ENCODE measurements at regions not wholly inside any gene's neighbourhood (a gene's known extent, or its start where the extent isn't known, plus 50 kb on each side); places are given as distances from the start of the nearest gene placed in this dataset.
"Not testable (repeated sequence)": the region's sequence is repeated elsewhere in the genome, so short reads cannot be mapped to it uniquely, and the experiment has no call there.

DNA sequence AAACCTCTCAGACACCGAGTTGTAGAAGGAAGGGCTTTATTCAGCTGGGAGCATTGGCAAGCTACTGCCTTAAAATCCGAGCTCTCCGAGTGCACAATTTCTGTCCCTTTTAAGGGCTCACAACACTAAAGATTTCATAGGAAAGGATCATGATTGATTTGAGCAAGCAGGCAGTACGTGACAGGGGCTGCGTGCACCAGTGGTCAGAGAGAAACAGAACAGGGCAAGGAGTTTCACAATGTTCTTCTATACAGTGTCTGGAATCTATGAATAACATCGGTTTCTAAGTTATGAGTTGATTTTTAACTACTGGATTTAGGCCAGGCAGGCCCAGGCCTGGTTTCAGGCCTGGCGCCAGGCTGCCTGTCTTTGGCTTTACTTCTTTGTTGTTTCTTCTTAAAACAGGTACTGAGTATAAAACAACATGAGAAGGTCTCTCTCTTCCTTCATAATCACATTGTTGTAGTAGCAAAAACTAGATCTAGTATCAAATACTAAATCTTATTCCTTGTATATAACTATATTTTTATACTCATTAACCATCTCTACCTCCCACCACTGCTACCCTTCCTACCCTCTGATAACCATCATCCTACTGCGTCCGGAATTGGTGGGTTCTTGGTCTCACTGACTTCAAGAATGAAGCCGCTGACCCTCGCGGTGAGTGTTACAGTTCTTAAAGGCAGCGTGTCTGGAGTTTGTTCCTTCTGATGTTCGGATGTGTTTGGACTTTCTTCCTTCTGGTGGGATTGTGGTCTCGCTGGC, 1212.5 kb downstream of the OTOL1 start:
- H3K4me2 ChIP-seq (replicated peaks; ENCODE audit: extremely low read depth, low read length, poor library complexity, severe bottlenecking); H3K4me1 Mint-ChIP-seq: not testable (repeated sequence)
- WGBS (ENCODE audit: insufficient coverage): 93% methylated on average over 11 of the region's 15 CpGs

GRCh38 chr3:162710332-162711112, 1213.9 kb downstream of the OTOL1 start:
- intact Hi-C loops (cut with micrococcal nuclease): no loop called here
- WGBS (ENCODE audit: insufficient coverage): 94% methylated on average over 26 of the region's 30 CpGs

More for the DNA sequence above, 1212.5 kb downstream of the OTOL1 start:
- H3K4me3 Mint-ChIP-seq; H3K4me3 ChIP-seq (replicated peaks in 1 of 3; ENCODE audit: low read depth in 2 of 3, low read length in 3 of 3); H3K36me3 Mint-ChIP-seq; DNase-seq; intact Hi-C loops (cut with micrococcal nuclease); H3K27me3 Mint-ChIP-seq (ENCODE audit: low read depth in 3 of 3); H3K79me2 ChIP-seq (ENCODE audit: insufficient read depth, low read length); H4K20me1 ChIP-seq (ENCODE audit: insufficient read depth, low read length); H3K27ac Mint-ChIP-seq; H3K4me1 ChIP-seq (ENCODE audit: control insufficient read depth in 1 of 2, insufficient read depth in 2 of 2, low read length in 2 of 2); H3K9ac ChIP-seq (ENCODE audit: insufficient read depth, low read length, poor library complexity, severe bottlenecking); H2AFZ ChIP-seq (ENCODE audit: insufficient read depth, low read depth, low read length, poor library complexity, severe bottlenecking); H3K36me3 ChIP-seq (replicated peaks in 1 of 2; ENCODE audit: control insufficient read depth in 1 of 2, insufficient read depth in 2 of 2, low read length in 2 of 2); H3K27me3 ChIP-seq (ENCODE audit: control insufficient read depth in 2 of 2, insufficient read depth in 2 of 2, low read length in 2 of 2); H3K27ac ChIP-seq (ENCODE audit: low read depth in 1 of 2, low read length in 2 of 2): not testable (repeated sequence)
- peaks cover 3 to 16% (median 9%) of the 10 kb centered on the region in 7 donors for H3K9me3 Mint-ChIP-seq
- H3K9me3 ChIP-seq (replicated peaks in 1 of 2; ENCODE audit: control insufficient read depth in 1 of 2, insufficient read depth in 1 of 2, low read length in 2 of 2): peaks cover 0 to 13% of the 10 kb centered on the region in 2 donors

GRCh38 chr3:162717074-162717473, 1220.5 kb downstream of the OTOL1 start:
- WGBS (ENCODE audit: insufficient coverage): 100% methylated on average over 1 of the region's 6 CpGs
- H3K4me1 Mint-ChIP-seq; H3K27ac ChIP-seq (ENCODE audit: low read depth in 1 of 2, low read length in 2 of 2); H3K36me3 ChIP-seq (replicated peaks in 1 of 2; ENCODE audit: control insufficient read depth in 1 of 2, insufficient read depth in 2 of 2, low read length in 2 of 2); H3K4me3 ChIP-seq (replicated peaks in 1 of 3; ENCODE audit: low read depth in 2 of 3, low read length in 3 of 3); H3K36me3 Mint-ChIP-seq; H3K9ac ChIP-seq (ENCODE audit: insufficient read depth, low read length, poor library complexity, severe bottlenecking); H3K79me2 ChIP-seq (ENCODE audit: insufficient read depth, low read length); H3K4me2 ChIP-seq (replicated peaks; ENCODE audit: extremely low read depth, low read length, poor library complexity, severe bottlenecking); H2AFZ ChIP-seq (ENCODE audit: insufficient read depth, low read depth, low read length, poor library complexity, severe bottlenecking); H3K27me3 ChIP-seq (ENCODE audit: control insufficient read depth in 2 of 2, insufficient read depth in 2 of 2, low read length in 2 of 2); H3K27me3 Mint-ChIP-seq (ENCODE audit: low read depth in 3 of 3); H4K20me1 ChIP-seq (ENCODE audit: insufficient read depth, low read length); DNase-seq; intact Hi-C loops (cut with micrococcal nuclease); H3K27ac Mint-ChIP-seq; H3K4me3 Mint-ChIP-seq; H3K4me1 ChIP-seq (ENCODE audit: control insufficient read depth in 1 of 2, insufficient read depth in 2 of 2, low read length in 2 of 2); H3K9me3 ChIP-seq (replicated peaks in 1 of 2; ENCODE audit: control insufficient read depth in 1 of 2, insufficient read depth in 1 of 2, low read length in 2 of 2): not testable (repeated sequence)
- H3K9me3 Mint-ChIP-seq: peaks cover 0 to 11% (median 5%) of the 10 kb centered on the region in 7 donors

More at GRCh38 chr3:162710332-162711112, 1213.9 kb downstream of the OTOL1 start:
- no peaks in the 10 kb centered on the region for H3K36me3 ChIP-seq (replicated peaks in 1 of 2; ENCODE audit: control insufficient read depth in 1 of 2, insufficient read depth in 2 of 2, low read length in 2 of 2)
- H3K4me3 Mint-ChIP-seq: no peak overlapping the region
- H3K27me3 Mint-ChIP-seq (ENCODE audit: low read depth in 3 of 3): no peaks in the 10 kb centered on the region
- no peaks in the 10 kb centered on the region for H3K4me1 Mint-ChIP-seq
- H3K4me1 ChIP-seq (ENCODE audit: control insufficient read depth in 1 of 2, insufficient read depth in 2 of 2, low read length in 2 of 2): no peaks in the 10 kb centered on the region
- H3K36me3 Mint-ChIP-seq: no peaks in the 10 kb centered on the region
- H3K9ac ChIP-seq (ENCODE audit: insufficient read depth, low read length, poor library complexity, severe bottlenecking): no peak overlapping the region
- no peak overlapping the region for H3K27ac Mint-ChIP-seq
- H3K4me2 ChIP-seq (replicated peaks; ENCODE audit: extremely low read depth, low read length, poor library complexity, severe bottlenecking): no peak overlapping the region
- H3K79me2 ChIP-seq (ENCODE audit: insufficient read depth, low read length): no peaks in the 10 kb centered on the region
- no peaks in the 10 kb centered on the region for H3K27me3 ChIP-seq (ENCODE audit: control insufficient read depth in 2 of 2, insufficient read depth in 2 of 2, low read length in 2 of 2)
- H3K9me3 Mint-ChIP-seq: peaks cover 3 to 16% (median 9%) of the 10 kb centered on the region in 7 donors
- no peak overlapping the region for H3K27ac ChIP-seq (ENCODE audit: low read depth in 1 of 2, low read length in 2 of 2)
- no peak for TF ChIP-seq CTCF (IDR thresholded peaks at IDR 0.05)
- DNase-seq: no peak
- H2AFZ ChIP-seq (ENCODE audit: insufficient read depth, low read depth, low read length, poor library complexity, severe bottlenecking): no peak overlapping the region
- H3K4me3 ChIP-seq (replicated peaks in 1 of 3; ENCODE audit: low read depth in 2 of 3, low read length in 3 of 3): no peak overlapping the region
- H4K20me1 ChIP-seq (ENCODE audit: insufficient read depth, low read length): no peaks in the 10 kb centered on the region
- peaks cover 0 to 13% of the 10 kb centered on the region in 2 donors for H3K9me3 ChIP-seq (replicated peaks in 1 of 2; ENCODE audit: control insufficient read depth in 1 of 2, insufficient read depth in 1 of 2, low read length in 2 of 2)

Measured in CD14-positive monocyte (primary cell).